ENCODE measurements at regions not wholly inside any gene's neighbourhood (a gene's known extent, or its start where the extent isn't known, plus 50 kb on each side); places are given as distances from the start of the nearest gene placed in this dataset.

GRCh38 chr11:98069861-98070260, 950.9 kb upstream of the CNTN5 start:
- Histone ChIP-seq H3K27ac (ENCODE audit: low read depth, low read length) (no peak overlapping the region), H3K4me3 (ENCODE audit: low read depth, low read length) (no peak overlapping the region), H3K4me1 (ENCODE audit: control insufficient read depth, insufficient read depth, low read length) (no peaks in the 10 kb centered on the region), H3K36me3 (ENCODE audit: control insufficient read depth, insufficient read depth, low read length) (no peaks in the 10 kb centered on the region), H3K9me3 (ENCODE audit: control insufficient read depth, insufficient read depth, low read length) (no peaks in the 10 kb centered on the region), H3K27me3 (ENCODE audit: control insufficient read depth, insufficient read depth, low read length) (no peaks in the 10 kb centered on the region)
- 97% methylated on average over 10 of the region's 13 CpGs for WGBS (ENCODE audit: insufficient coverage)
- no peak for DNase-seq (ENCODE audit: low read depth in 4 of 6, low spot score in 6 of 6)

DNA sequence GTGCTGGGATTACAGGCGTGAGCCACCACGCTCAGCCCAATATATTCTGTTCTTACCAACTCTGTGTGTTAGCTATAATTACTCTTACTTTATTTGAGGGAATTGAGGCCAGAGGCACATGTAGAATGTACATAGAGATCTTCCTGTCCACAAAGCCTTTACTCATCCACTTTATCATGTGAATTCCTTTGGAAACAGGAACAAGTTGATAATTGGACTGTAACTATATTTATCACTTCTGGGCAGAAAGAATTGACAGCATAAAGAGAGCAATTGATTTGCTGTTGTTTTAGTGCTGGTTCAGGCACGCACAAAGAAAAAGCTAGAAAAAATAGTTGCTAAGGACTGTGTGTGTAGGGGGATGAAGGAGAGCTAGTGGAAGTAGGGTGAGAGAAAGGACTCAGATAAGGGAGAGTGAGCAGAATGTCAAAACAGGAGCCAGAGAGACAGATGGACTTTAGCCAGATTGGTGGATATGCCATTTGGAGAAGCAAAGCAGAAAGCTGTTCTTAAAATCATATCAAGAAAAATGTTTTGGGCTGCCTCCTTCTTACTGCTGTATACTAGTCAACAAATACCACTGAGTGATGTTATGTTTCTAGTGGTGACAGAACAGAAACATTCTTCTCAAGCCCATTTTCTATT, 929.8 kb upstream of the CNTN5 start:
- DNase-seq (ENCODE audit: low read depth in 4 of 6, low spot score in 6 of 6) = peak in 1 of 6 donors; percentile 78
- WGBS (ENCODE audit: insufficient coverage) = 60% methylated on average over 1 of the region's 3 CpGs
- H3K4me1 ChIP-seq (ENCODE audit: control insufficient read depth, insufficient read depth, low read length) = no peaks in the 10 kb centered on the region

GRCh38 chr11:98099371-98099770, 921.4 kb upstream of the CNTN5 start:
- Histone ChIP-seq H3K9me3 (ENCODE audit: control insufficient read depth, insufficient read depth, low read length) (no peaks in the 10 kb centered on the region), H3K36me3 (ENCODE audit: control insufficient read depth, insufficient read depth, low read length) (no peaks in the 10 kb centered on the region), H3K4me3 (ENCODE audit: low read depth, low read length) (no peak overlapping the region), H3K27ac (ENCODE audit: low read depth, low read length) (no peak overlapping the region), H3K4me1 (ENCODE audit: control insufficient read depth, insufficient read depth, low read length) (no peaks in the 10 kb centered on the region), H3K27me3 (ENCODE audit: control insufficient read depth, insufficient read depth, low read length) (no peaks in the 10 kb centered on the region)
- WGBS (ENCODE audit: insufficient coverage) = no CpG with 5 or more reads among the region's 1 CpG
- DNase-seq (ENCODE audit: low read depth in 4 of 6, low spot score in 6 of 6) = no peak

More for the DNA sequence above, 929.8 kb upstream of the CNTN5 start:
- Histone ChIP-seq H3K4me3 (ENCODE audit: low read depth, low read length) (no peak overlapping the region), H3K27me3 (ENCODE audit: control insufficient read depth, insufficient read depth, low read length) (no peaks in the 10 kb centered on the region), H3K36me3 (ENCODE audit: control insufficient read depth, insufficient read depth, low read length) (no peaks in the 10 kb centered on the region), H3K9me3 (ENCODE audit: control insufficient read depth, insufficient read depth, low read length) (no peaks in the 10 kb centered on the region), H3K27ac (ENCODE audit: low read depth, low read length) (no peak overlapping the region)

- no CpG with 5 or more reads among the region's 2 CpGs for WGBS (ENCODE audit: insufficient coverage)
- no peaks in the 10 kb centered on the region for H3K36me3 ChIP-seq (ENCODE audit: control insufficient read depth, insufficient read depth, low read length)
- no peaks in the 10 kb centered on the region for H3K4me1 ChIP-seq (ENCODE audit: control insufficient read depth, insufficient read depth, low read length)
- no peak for DNase-seq (ENCODE audit: low read depth in 4 of 6, low spot score in 6 of 6)
- H3K9me3 ChIP-seq (ENCODE audit: control insufficient read depth, insufficient read depth, low read length) = no peaks in the 10 kb centered on the region
- H3K4me3 ChIP-seq (ENCODE audit: low read depth, low read length) = no peak overlapping the region
- no peaks in the 10 kb centered on the region for H3K27me3 ChIP-seq (ENCODE audit: control insufficient read depth, insufficient read depth, low read length)
- H3K27ac ChIP-seq (ENCODE audit: low read depth, low read length) = no peak overlapping the region
Observed at GRCh38 chr11:98100689-98101088, 920.1 kb upstream of the CNTN5 start.

DNA sequence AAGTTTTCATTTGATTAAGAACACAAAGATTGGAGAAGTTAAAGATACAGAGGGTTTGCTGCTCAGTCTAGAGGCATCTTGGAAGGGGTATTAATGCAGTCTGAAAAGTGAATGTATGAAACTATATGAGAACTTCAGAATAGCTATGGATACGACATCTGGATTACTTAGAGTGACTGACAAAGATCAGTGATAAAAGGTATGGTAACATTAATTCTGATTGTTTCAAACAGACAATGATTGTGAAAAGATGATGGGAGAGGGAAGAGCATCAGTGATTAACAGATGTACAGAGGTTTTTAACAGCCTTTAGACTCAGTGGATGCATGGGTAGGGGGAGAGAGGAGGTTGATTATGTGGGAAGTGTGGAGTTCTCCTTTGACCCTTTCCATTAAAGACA, 919.4 kb upstream of the CNTN5 start:
- Histone ChIP-seq H3K27me3 (ENCODE audit: control insufficient read depth, insufficient read depth, low read length) (no peaks in the 10 kb centered on the region), H3K36me3 (ENCODE audit: control insufficient read depth, insufficient read depth, low read length) (no peaks in the 10 kb centered on the region), H3K27ac (ENCODE audit: low read depth, low read length) (no peak overlapping the region), H3K9me3 (ENCODE audit: control insufficient read depth, insufficient read depth, low read length) (no peaks in the 10 kb centered on the region), H3K4me1 (ENCODE audit: control insufficient read depth, insufficient read depth, low read length) (no peaks in the 10 kb centered on the region), H3K4me3 (ENCODE audit: low read depth, low read length) (no peak overlapping the region)
- 100% methylated on average over 1 of the region's 1 CpG for WGBS (ENCODE audit: insufficient coverage)
- no peak for DNase-seq (ENCODE audit: low read depth in 4 of 6, low spot score in 6 of 6)

DNA sequence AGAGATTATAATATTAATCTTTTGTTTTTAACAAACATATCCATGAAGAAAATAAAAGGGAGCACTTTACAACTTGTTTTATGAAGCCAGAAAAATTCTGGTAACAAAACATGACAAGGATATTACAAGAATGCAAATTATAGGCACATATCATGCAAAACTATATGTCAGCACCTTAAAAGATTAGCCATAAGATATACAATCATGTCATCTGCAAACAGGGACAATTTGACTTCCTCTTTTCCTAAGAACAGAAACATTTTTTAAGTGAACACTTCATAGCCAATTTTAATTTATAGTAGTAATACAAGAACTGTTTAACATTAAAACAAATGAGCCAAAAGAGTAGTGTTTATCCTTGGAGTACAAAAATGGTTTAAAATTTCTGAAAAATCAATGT, 916.5 kb upstream of the CNTN5 start:
- H3K27me3 ChIP-seq (ENCODE audit: control insufficient read depth, insufficient read depth, low read length) = no peaks in the 10 kb centered on the region
- no peaks in the 10 kb centered on the region for H3K4me1 ChIP-seq (ENCODE audit: control insufficient read depth, insufficient read depth, low read length)

GRCh38 chr11:98107736-98108135, 913.0 kb upstream of the CNTN5 start:
- no peak overlapping the region for H3K27ac ChIP-seq (ENCODE audit: low read depth, low read length)
- 38% methylated on average over 1 of the region's 2 CpGs for WGBS (ENCODE audit: insufficient coverage)
- peak in 2 of 6 donors; percentile 7 to 54 for DNase-seq (ENCODE audit: low read depth in 4 of 6, low spot score in 6 of 6)
- H3K4me1 ChIP-seq (ENCODE audit: control insufficient read depth, insufficient read depth, low read length) = no peaks in the 10 kb centered on the region
- H3K9me3 ChIP-seq (ENCODE audit: control insufficient read depth, insufficient read depth, low read length) = no peaks in the 10 kb centered on the region
- H3K27me3 ChIP-seq (ENCODE audit: control insufficient read depth, insufficient read depth, low read length) = no peaks in the 10 kb centered on the region
- no peaks in the 10 kb centered on the region for H3K36me3 ChIP-seq (ENCODE audit: control insufficient read depth, insufficient read depth, low read length)
- no peak overlapping the region for H3K4me3 ChIP-seq (ENCODE audit: low read depth, low read length)

More for the DNA sequence above, 916.5 kb upstream of the CNTN5 start:
- Histone ChIP-seq H3K9me3 (ENCODE audit: control insufficient read depth, insufficient read depth, low read length) (no peaks in the 10 kb centered on the region), H3K4me3 (ENCODE audit: low read depth, low read length) (no peak overlapping the region), H3K27ac (ENCODE audit: low read depth, low read length) (no peak overlapping the region), H3K36me3 (ENCODE audit: control insufficient read depth, insufficient read depth, low read length) (no peaks in the 10 kb centered on the region)
- DNase-seq (ENCODE audit: low read depth in 4 of 6, low spot score in 6 of 6) = no peak

GRCh38 chr11:98110030-98110429, 910.7 kb upstream of the CNTN5 start:
- DNase-seq (ENCODE audit: low read depth in 4 of 6, low spot score in 6 of 6) = no peak
- WGBS (ENCODE audit: insufficient coverage) = 96% methylated on average over 4 of the region's 5 CpGs
- Histone ChIP-seq H3K4me3 (ENCODE audit: low read depth, low read length) (no peak overlapping the region), H3K36me3 (ENCODE audit: control insufficient read depth, insufficient read depth, low read length) (no peaks in the 10 kb centered on the region), H3K27me3 (ENCODE audit: control insufficient read depth, insufficient read depth, low read length) (no peaks in the 10 kb centered on the region), H3K27ac (ENCODE audit: low read depth, low read length) (no peak overlapping the region), H3K4me1 (ENCODE audit: control insufficient read depth, insufficient read depth, low read length) (no peaks in the 10 kb centered on the region), H3K9me3 (ENCODE audit: control insufficient read depth, insufficient read depth, low read length) (no peaks in the 10 kb centered on the region)

DNA sequence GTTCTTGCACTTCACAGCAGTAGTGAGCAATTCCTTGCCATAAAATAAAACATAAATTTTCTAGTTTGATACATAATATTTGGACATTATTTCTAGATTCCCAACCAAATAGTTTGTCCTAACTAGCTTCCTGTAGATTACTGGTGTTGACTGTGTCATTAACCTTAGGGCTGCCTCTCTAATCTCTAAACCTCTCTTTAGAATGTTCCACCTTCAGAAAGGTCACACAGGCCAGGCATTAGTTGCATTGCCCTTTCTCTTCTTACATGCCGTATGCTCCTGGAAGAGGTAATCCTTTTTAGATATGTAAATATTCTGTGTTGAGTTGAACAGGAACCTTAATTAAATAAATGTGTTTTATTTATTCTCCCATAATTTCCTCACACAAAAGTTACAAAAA, 904.9 kb upstream of the CNTN5 start:
- H3K4me3 ChIP-seq (ENCODE audit: low read depth, low read length) = no peak overlapping the region
- H3K9me3 ChIP-seq (ENCODE audit: control insufficient read depth, insufficient read depth, low read length) = no peaks in the 10 kb centered on the region
- no peaks in the 10 kb centered on the region for H3K36me3 ChIP-seq (ENCODE audit: control insufficient read depth, insufficient read depth, low read length)
- WGBS (ENCODE audit: insufficient coverage) = no CpG with 5 or more reads among the region's 1 CpG
- H3K4me1 ChIP-seq (ENCODE audit: control insufficient read depth, insufficient read depth, low read length) = no peaks in the 10 kb centered on the region
- no peak for DNase-seq (ENCODE audit: low read depth in 4 of 6, low spot score in 6 of 6)
- no peaks in the 10 kb centered on the region for H3K27me3 ChIP-seq (ENCODE audit: control insufficient read depth, insufficient read depth, low read length)
- no peak overlapping the region for H3K27ac ChIP-seq (ENCODE audit: low read depth, low read length)

DNA sequence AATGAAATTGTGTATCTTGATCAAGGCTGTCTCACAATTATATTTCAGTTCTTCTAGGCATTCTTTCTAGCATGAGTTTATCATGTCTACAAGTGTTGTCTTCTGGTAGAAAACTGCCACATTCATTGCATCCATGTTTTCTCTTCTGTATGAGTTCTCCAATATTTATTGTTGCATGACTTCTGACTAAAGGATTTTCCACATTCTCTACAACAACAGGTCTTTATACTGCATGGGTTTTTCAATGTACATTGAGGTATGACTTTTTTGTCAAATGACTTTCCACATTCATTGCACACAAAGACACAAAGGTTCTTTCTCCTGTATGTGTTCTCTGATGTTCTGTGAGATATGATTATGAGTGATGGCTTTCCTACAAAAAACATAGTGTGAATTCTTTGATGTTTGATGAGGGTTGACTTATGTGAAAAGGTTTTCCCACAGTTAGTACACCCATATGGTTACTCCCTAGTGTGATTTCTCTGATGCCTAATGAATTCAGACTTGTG, 890.6 kb upstream of the CNTN5 start:
- H3K27me3 ChIP-seq (ENCODE audit: control insufficient read depth, insufficient read depth, low read length) = no peaks in the 10 kb centered on the region
- no peak for DNase-seq (ENCODE audit: low read depth in 4 of 6, low spot score in 6 of 6)

More for the DNA sequence above, 890.6 kb upstream of the CNTN5 start:
- Histone ChIP-seq H3K9me3 (ENCODE audit: control insufficient read depth, insufficient read depth, low read length) (no peaks in the 10 kb centered on the region), H3K4me3 (ENCODE audit: low read depth, low read length) (no peak overlapping the region), H3K27ac (ENCODE audit: low read depth, low read length) (no peak overlapping the region), H3K36me3 (ENCODE audit: control insufficient read depth, insufficient read depth, low read length) (no peaks in the 10 kb centered on the region), H3K4me1 (ENCODE audit: control insufficient read depth, insufficient read depth, low read length) (no peaks in the 10 kb centered on the region)

Measured in spinal cord (tissue), 9 donors.